Tibial nerve (tissue), 4 donors: ENCODE measurements at regions not wholly inside any gene's neighbourhood (a gene's known extent, or its start where the extent isn't known, plus 50 kb on each side); places are given as distances from the start of the nearest gene placed in this dataset.

ENCODE experiments used
- DNase-seq, 2 donors: peaks; one replicate each; pipeline ENCODE4 v3.0.0-alpha.2; 2019; ENCODE audit warnings: low spot score in 2 of 2
- H3K27ac ChIP-seq, 4 donors: fragments of 200-600 bp; sonication (generic) in 3 of 4; one replicate each; pipeline ENCODE4 v1.5.1; 2017 to 2019; ENCODE audit warnings: mild to moderate bottlenecking in 1 of 4
- H3K27me3 ChIP-seq, 2 donors: fragments of 200-600 bp; sonication (generic) in 1 of 2; one replicate each; pipeline versions ENCODE4 v1.5.1 to v1.6.0; 2017 to 2019
- H3K36me3 ChIP-seq, 3 donors: fragments of 200-600 bp; sonication (generic); one replicate each; pipeline ENCODE4 v1.5.1; 2018 to 2019
- H3K4me1 ChIP-seq, 4 donors: fragments of 200-600 bp; sonication (generic) in 3 of 4; one replicate each; pipeline ENCODE4 v1.5.1; 2017 to 2019
- H3K4me3 ChIP-seq, 4 donors: fragments of 200-600 bp; sonication (generic) in 3 of 4; one replicate each; pipeline ENCODE4 v1.5.1; 2017 to 2019; ENCODE audit warnings: mild to moderate bottlenecking in 1 of 4, moderate library complexity in 1 of 4
- H3K9me3 ChIP-seq, 4 donors: fragments of 200-600 bp; sonication (generic) in 3 of 4; one replicate each; pipeline ENCODE4 v1.5.1; 2017 to 2019
- CTCF ChIP-seq, 5 experiments: fragments of 200-600 bp in 3 of 5; fragments of 450-650 bp in 2 of 5; sonication (generic) in 3 of 5; IDR thresholded peaks; one replicate each; pipeline ENCODE4 v1.5.1; 2016 to 2019; ENCODE audit warnings: antibody characterized with exemption in 5 of 5, mild to moderate bottlenecking in 3 of 5, moderate library complexity in 2 of 5
- EP300 ChIP-seq, 2 donors: sonication (generic); formaldehyde crosslinking; IDR thresholded peaks; one replicate each; pipeline ENCODE4 v1.6.1; 2017; ENCODE audit warnings: antibody characterized with exemption in 2 of 2, mild to moderate bottlenecking in 1 of 2
- POLR2A ChIP-seq, 2 donors: fragments of 450-650 bp; IDR thresholded peaks; one replicate each; pipeline ENCODE4 v1.6.1; 2017; ENCODE audit warnings: antibody characterized with exemption in 2 of 2, mild to moderate bottlenecking in 2 of 2, moderate library complexity in 2 of 2
- WGBS, 2 donors: methylation state at CpG; one replicate each; pipeline ENCODE4 v1.1.5; 2018; 5-methylcytosine and 5-hydroxymethylcytosine counted together

GRCh38 chrX:40325161-40325560 is 227.4 kb upstream of the BCOR start:
- WGBS, 2 donors, result 83 to 100% methylated on average over 3 to 11 of the region's 11 CpGs

DNA sequence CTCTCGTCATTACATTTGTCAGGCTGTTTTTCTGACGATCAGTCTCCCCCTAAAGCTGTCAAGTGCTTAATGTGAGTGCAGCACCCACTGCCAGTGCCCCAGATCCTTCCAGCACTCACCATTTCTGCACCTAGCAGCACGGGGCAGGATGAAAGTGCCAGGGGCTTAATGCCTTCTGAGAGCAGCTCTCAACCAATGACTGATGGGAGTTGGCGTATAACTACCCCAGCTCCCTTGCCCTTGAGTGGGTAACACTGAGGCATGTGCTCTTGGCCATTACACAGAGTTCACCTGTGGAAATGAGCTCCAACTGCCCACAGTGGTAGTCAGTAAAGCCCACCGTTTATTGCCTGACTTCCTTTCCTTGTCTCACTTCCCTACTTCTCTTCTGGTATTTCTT is 226.2 kb upstream of the BCOR start:
- TF ChIP-seq CTCF (IDR thresholded peaks at IDR 0.05) (no peak), EP300 (IDR thresholded peaks at IDR 0.05) (no peak), POLR2A (IDR thresholded peaks at IDR 0.05) (no peak)
- Histone ChIP-seq H3K4me3 (no peak overlapping the region), H3K36me3 (no peaks in the 10 kb centered on the region), H3K27me3 (no peaks in the 10 kb centered on the region), H3K4me1 (no peaks in the 10 kb centered on the region), H3K9me3 (peaks cover 0 to 7% (median 0%) of the 10 kb centered on the region in 4 donors), H3K27ac (no peak overlapping the region)
- 81 to 86% methylated on average over 4 to 5 of the region's 5 CpGs for WGBS, 2 donors
- DNase-seq, result no peak

More at GRCh38 chrX:40325161-40325560, 227.4 kb upstream of the BCOR start:
- Histone ChIP-seq H3K4me3 (no peak overlapping the region), H3K36me3 (no peaks in the 10 kb centered on the region), H3K9me3 (peaks cover 0 to 7% (median 0%) of the 10 kb centered on the region in 4 donors), H3K27me3 (no peaks in the 10 kb centered on the region), H3K4me1 (no peaks in the 10 kb centered on the region), H3K27ac (no peak overlapping the region)
- no peak for TF ChIP-seq EP300 (IDR thresholded peaks at IDR 0.05)
- no peak for TF ChIP-seq CTCF (IDR thresholded peaks at IDR 0.05)
- no peak for TF ChIP-seq POLR2A (IDR thresholded peaks at IDR 0.05)
- no peak for DNase-seq

DNA sequence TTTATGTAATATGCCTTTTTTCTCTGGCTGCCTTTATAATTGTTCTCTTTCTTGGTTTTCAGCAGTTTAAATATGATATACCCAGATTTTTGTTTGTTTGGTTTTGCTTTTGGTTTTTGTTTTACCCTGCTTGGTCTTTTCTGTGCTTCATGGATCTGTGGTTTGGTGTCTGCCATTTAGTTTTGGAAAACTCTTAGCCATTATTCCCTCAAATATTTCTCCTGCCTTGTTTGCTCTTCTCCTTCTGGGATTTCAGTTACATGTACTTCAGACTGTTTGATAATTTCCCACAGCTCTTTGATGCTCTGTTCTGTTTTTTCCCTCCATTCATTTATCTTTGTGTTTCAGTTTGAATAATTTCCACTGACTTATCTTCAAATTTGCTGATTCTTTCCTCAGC is 223.1 kb upstream of the BCOR start:
- H3K4me1 ChIP-seq, result no peaks in the 10 kb centered on the region
- H3K27me3 ChIP-seq, result no peaks in the 10 kb centered on the region
- peaks cover 0 to 7% (median 0%) of the 10 kb centered on the region in 4 donors for H3K9me3 ChIP-seq
- TF ChIP-seq CTCF (IDR thresholded peaks at IDR 0.05) (no peak), POLR2A (IDR thresholded peaks at IDR 0.05) (no peak), EP300 (IDR thresholded peaks at IDR 0.05) (no peak)
- DNase-seq, result no peak
- H3K36me3 ChIP-seq, result no peaks in the 10 kb centered on the region
- H3K4me3 ChIP-seq, result no peak overlapping the region
- no peak overlapping the region for H3K27ac ChIP-seq

DNA sequence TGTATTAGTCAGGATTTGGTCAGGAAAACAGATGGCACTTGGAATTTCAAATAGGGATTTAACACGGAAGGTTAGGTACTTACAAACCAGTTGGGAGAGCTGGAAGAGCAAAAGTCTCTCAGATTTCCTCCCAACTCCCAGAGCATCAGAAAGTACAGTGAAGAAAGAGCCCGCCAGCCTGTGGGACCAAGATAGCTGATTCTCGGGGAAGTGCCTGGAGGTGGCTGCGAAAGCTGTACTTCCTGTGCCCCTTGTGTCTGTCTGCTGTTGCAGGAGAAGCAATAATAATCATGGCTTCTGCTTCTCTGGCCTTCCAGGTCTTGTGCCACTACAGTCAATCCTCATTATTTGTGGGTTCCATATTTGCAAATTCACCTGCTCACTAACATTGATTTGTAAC is 221.0 kb upstream of the BCOR start:
- peaks cover 0 to 7% (median 0%) of the 10 kb centered on the region in 4 donors for H3K9me3 ChIP-seq
- 64 to 67% methylated on average over 4 of the region's 4 CpGs for WGBS, 2 donors
- no peaks in the 10 kb centered on the region for H3K4me1 ChIP-seq
- no peak overlapping the region for H3K27ac ChIP-seq
- no peak for DNase-seq
- no peak for TF ChIP-seq EP300 (IDR thresholded peaks at IDR 0.05)
- no peak for TF ChIP-seq POLR2A (IDR thresholded peaks at IDR 0.05)
- no peak for TF ChIP-seq CTCF (IDR thresholded peaks at IDR 0.05)
- H3K27me3 ChIP-seq, result no peaks in the 10 kb centered on the region
- no peaks in the 10 kb centered on the region for H3K36me3 ChIP-seq
- no peak overlapping the region for H3K4me3 ChIP-seq

GRCh38 chrX:40318076-40318475 is 220.3 kb upstream of the BCOR start:
- H3K27me3 ChIP-seq, result no peaks in the 10 kb centered on the region
- no peak for DNase-seq
- H3K27ac ChIP-seq, result no peak overlapping the region
- H3K36me3 ChIP-seq, result no peaks in the 10 kb centered on the region
- no peaks in the 10 kb centered on the region for H3K4me1 ChIP-seq
- 70 to 80% methylated on average over 6 of the region's 6 CpGs for WGBS, 2 donors
- no peak for TF ChIP-seq POLR2A (IDR thresholded peaks at IDR 0.05)
- TF ChIP-seq EP300 (IDR thresholded peaks at IDR 0.05), result no peak
- no peak for TF ChIP-seq CTCF (IDR thresholded peaks at IDR 0.05)
- H3K9me3 ChIP-seq, result peaks cover 0 to 7% (median 0%) of the 10 kb centered on the region in 4 donors
- no peak overlapping the region for H3K4me3 ChIP-seq
